Activated CD4-positive, alpha-beta T cell treated with anti-CD3 and anti-CD28 coated beads, Interleukin-2, amount 50 U/mL, for 4 hours (primary cell): ENCODE measurements at regions not wholly inside any gene's neighbourhood (a gene's known extent, or its start where the extent isn't known, plus 50 kb on each side); places are given as distances from the start of the nearest gene placed in this dataset.
"Not testable (repeated sequence)": the region's sequence is repeated elsewhere in the genome, so short reads cannot be mapped to it uniquely, and the experiment has no call there.

Experiments used
- DNase-seq, 2 experiments: peaks; one replicate each; pipeline ENCODE4 v3.0.0-alpha.2; 2020

DNA sequence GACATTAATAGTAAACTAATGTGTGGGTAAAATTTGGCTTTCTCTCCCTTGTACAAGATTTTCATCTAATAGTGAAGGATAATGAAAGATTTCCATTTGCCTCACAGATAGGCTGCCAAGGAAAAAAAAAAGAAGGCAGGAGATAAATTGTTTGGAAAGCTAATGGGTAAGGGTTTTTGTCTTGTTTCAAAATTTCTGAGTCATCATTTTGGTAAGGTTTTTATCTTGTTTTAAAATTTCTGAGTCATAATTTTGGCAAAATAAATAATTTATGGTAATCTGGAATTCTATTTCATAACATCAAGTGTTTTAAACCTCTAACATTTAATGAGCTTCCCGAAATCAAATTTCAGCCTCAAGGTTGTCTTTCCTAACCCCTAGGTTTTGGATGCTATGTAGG, 1035.7 kb upstream of the FBXO33 start:
- no peak for DNase-seq

- DNase-seq, result no peak
These were observed 1032.3 kb upstream of the FBXO33 start for GRCh38 chr14:40464531-40464930.

- DNase-seq, result no peak
These were observed 1031.7 kb upstream of the FBXO33 start for GRCh38 chr14:40463886-40464285.

DNA sequence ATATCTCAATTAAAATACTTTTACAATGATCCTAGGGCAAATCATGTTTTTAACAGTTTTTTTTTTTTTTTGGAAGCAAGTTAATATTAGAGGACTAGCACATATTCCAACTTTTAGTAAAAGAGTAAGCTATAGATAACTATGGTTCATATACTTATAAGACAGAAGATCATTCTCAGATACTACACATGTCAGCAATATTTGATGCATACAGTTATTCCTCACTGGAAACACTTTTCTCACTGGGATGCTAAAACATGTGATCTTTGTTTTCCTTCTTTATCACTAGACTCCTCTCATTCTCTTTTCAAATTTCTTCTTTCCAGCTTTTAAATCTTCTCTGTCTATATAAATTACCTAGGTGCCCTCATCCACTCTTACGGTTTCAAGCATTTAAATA, 1020.4 kb upstream of the FBXO33 start:
- no peak for DNase-seq

DNA sequence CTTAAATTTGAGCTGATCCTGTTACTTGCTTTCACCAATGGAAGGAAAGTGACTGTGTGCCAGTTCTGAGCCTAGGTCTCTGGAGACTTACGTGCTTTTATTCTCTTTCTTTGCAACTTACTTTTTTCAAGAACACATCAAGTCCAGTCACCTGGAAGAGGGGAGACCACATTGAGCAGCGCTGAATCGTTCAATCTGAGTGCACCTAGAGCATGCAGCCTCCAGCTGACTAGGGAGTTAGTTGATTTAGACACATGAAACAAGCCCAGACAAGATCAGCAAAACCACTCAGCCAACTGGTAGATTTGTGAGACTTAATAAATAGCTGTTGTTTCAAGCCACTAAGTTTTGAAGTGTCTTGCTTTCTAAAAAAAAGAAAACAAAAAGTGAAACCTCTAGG, 1014.8 kb upstream of the FBXO33 start:
- DNase-seq, result no peak

DNA sequence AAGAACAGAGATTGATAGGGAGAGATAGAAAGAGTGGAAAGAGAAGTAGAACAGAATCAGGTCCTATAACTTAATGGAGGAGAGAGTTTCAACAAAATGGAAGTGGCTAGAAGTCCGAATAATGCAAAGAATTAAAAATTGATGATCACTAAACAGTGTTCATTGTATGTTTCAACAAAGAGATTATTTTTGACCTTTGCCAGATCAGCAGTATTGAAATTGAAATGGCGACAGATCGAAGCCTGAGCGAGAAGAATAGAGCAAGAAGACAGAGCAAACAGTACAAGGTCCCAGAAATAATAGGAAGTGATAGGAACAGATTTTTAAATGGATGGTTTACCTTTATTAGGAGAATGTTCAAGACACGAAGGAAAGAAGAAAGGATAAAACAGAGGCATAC, 1012.8 kb upstream of the FBXO33 start:
- no peak for DNase-seq

- DNase-seq, result no peak
These were observed 1004.3 kb upstream of the FBXO33 start for GRCh38 chr14:40436551-40436950.

DNA sequence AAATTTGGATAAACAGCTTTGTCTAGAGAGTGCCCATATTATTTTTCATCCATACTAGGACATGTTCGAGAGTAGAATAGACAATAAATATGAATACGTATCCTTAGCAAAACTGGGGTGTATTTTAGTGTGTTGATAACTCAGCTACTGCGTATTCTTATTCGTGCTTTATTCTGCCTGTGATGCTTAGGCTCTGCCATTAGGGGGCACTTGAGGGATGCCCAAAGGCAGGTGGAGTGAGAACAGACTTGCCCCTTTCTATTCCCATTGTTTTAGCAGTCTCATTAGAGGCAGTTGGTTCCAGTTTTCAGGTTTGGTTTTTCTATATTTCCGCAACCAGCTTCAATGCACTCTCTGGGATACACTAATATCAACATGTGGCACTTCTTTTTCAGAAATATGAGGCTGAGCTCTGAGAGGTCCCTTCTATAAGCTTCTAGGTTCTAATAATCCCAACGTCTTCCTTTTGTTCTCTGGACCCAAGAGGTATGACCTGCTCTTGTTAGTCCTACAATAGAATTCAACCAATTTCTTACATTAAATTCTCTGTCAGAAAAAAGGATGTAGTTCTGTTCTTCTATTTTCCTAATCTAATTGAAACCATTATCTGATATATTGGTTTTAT, 985.7 kb upstream of the FBXO33 start:
- DNase-seq, result no peak

- DNase-seq, result no peak
These were observed 984.3 kb upstream of the FBXO33 start for GRCh38 chr14:40416565-40416964.

- no peak for DNase-seq
These were observed 982.2 kb upstream of the FBXO33 start for GRCh38 chr14:40414386-40414785.

DNA sequence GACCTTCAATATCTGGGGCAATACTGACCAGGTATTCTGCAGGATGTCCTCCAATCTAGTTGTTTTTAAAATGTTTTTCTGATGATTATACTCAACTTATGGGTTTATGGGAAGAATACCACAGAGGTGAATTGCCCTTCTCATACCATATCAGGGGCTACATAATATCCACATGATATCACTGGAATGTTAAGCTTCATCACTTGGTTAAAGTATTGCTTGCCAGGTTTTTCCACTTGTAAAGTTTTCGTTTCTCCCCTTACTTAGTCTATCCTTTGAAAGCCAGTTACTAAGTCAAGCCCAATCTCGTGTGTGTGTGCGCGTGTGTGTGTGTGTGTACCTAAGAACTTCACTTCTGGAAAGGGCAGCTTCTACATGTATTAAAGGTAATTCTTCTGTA, 980.9 kb upstream of the FBXO33 start:
- DNase-seq, result no peak

DNA sequence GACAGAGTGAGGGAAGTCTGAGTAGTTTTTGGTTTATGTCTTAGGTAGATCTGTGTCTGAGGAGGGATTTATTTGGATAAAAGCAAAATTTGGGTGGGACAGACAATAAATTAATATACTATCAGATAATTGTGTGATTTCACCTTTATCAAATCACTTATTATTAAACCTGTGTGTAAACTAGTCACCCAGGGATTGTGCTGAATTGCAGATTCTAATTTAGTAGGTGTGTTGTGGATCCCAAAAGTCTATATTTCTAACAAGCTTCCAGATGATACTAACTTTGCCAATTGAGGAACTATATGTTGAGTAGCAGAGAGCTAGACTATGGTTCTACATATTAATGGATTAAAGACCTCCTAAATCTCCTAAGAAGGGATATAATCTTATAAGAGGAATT, 978.5 kb upstream of the FBXO33 start:
- no peak for DNase-seq

DNA sequence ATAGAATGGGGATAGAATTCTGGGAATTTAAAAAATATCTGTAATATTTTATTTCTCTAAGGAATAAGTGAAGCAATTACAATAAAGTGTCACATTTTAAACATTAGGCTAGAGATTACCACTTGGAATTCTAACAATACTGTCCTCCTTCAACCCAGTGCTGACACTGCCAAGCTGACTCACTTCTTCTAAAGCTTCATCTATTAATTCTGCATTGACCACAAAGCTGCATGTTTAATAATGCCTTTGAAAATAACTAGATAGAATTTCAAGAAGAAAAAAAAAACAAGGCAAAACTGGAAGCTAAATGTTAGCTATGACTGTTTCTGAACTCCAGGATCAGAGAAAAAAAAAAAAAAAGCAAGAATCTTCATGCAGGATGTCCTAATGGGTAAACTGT, 970.7 kb upstream of the FBXO33 start:
- no peak for DNase-seq

GRCh38 chr14:40398981-40399380, 966.7 kb upstream of the FBXO33 start:
- DNase-seq, result no peak

GRCh38 chr14:40394634-40395340, 962.6 kb upstream of the FBXO33 start:
- DNase-seq, result no peak

DNA sequence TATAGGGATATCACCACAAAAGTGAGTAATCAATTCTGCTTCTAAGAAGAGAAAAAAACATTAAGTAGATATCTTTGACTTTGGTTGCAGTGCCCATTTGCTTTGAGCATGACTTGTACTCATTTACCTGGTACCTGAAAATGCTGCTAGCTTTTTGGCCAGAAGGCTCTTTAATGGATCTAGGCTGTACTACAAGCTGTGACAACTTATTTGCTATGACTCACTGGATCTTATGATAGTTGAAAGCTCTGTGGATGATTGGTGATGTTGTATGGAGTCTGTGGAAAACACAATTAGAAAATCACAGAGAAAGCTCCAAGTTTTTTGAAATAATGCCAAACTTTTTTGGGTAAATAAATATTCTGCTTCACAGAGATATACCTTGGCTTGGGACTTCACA, 960.9 kb upstream of the FBXO33 start:
- DNase-seq, result no peak

DNA sequence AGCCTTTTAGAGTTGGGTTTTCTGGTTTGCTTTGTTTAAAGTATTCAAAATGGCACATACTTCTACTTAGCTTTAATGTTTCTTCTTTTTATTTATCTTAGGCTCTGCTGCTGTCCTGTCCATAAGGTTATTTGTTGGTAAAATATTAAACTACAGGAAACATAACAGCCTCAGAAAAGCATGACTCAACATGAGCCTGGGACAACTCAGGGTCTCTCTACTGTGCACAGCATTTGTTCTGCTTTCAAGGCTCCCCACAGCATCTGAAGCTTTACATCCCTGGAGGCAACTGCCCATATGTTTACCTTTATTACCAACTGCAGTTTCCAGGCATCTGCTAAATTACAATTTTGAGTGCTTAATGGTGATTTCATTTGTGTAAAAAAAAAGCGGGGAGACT, 954.2 kb upstream of the FBXO33 start:
- DNase-seq, result no peak

DNA sequence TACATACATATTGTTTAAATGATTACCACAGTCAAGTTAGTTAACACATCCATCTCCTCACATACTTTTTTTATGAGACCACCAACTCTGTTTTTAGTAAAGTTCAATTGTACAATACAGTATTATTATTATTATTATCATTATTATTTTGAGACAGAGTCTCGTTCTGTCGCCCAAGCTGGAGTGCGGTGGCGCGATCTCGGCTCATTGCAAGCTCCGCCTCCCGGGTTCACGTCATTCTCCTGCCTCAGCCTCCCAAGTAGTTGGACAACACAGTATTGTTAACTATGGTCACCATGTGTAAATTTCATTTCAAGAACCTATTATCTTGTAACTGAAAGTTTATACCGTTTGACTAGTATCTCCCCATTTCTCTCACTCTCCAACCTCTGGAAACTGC, 942.0 kb upstream of the FBXO33 start:
- DNase-seq, result no peak

- no peak for DNase-seq
These were observed 938.8 kb upstream of the FBXO33 start for GRCh38 chr14:40371011-40371410.

GRCh38 chr14:40368314-40368713, 936.1 kb upstream of the FBXO33 start:
- DNase-seq, result no peak

- no peak for DNase-seq
These were observed 935.5 kb upstream of the FBXO33 start for GRCh38 chr14:40367717-40368116.

GRCh38 chr14:40365305-40365704, 933.1 kb upstream of the FBXO33 start:
- no peak for DNase-seq

DNA sequence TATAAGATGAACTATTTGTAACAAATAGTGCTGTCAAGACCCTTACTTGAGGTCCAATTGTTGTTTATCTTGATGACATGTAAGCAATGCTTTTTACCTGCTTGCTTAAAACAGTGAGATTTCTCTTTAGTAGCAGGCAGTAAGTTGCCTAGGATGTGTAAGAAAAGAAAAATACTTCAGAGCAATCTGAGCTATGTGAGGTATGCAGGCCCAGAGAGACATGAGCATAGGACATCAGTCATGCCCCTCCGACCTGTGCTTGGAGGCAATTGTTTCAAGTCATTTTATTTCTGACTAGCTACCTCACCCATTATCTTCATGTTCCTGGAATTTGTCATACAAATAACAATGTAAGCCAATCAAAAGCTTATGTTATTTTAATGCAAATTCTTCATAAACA, 930.6 kb upstream of the FBXO33 start:
- DNase-seq, result no peak

DNA sequence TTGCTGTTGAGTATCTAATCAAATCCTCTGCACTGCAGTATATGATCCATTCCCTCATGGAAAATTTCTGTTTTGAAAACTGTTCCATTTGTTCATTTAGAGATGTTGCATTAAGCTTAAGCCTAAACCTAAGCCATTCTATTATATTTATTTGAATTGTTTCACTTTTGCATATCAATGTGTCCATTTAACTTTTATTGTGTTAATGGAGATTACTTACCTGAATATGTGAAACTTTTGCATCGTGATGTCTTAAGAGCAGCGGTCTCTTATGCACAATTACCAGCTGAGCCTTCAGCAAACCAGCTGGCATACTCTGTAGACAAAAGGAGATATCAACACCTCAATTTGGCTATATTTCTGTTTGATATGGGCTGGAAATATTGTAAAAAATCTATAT, 922.5 kb upstream of the FBXO33 start:
- no peak for DNase-seq

DNA sequence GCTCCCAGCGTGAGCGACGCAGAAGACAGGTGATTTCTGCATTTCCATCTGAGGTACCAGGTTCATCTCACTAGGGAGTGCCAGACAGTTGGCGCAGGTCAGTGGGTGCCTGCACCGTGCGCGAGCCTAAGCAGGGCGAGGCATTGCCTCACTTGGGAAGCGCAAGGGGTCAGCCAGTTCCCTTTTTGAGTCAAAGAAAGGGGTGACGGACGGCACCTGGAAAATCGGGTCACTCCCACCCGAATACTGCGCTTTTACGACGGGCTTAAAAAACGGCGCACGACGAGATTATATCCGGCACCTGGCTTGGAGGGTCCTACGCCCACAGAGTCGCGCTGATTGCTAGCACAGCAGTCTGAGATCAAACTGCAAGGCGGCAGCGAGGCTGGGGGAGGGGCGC, 915.9 kb upstream of the FBXO33 start:
- DNase-seq, result not testable (repeated sequence)
